ENCODE measurements at regions not wholly inside any gene's neighbourhood (a gene's known extent, or its start where the extent isn't known, plus 50 kb on each side); places are given as distances from the start of the nearest gene placed in this dataset.

- H3K36me3 ChIP-seq (ENCODE audit: insufficient read depth): no peaks in the 10 kb centered on the region
- no peak overlapping the region for H3K4me3 ChIP-seq (ENCODE audit: low read depth, low read length)
- no peaks in the 10 kb centered on the region for H3K4me1 ChIP-seq (ENCODE audit: insufficient read depth)
- no peak overlapping the region for H3K27ac ChIP-seq (ENCODE audit: low read depth)
- no peak for DNase-seq (ENCODE audit: extremely low spot score)
- whole genome bisulfite sequencing: 27% methylated on average over 6 of the region's 6 CpGs
Measured at GRCh38 chr5:165305596-165305995, 1800.2 kb downstream of the MAT2B start.

- H3K36me3 ChIP-seq (ENCODE audit: insufficient read depth): no peaks in the 10 kb centered on the region
- H3K4me3 ChIP-seq (ENCODE audit: low read depth, low read length): no peak overlapping the region
- H3K27ac ChIP-seq (ENCODE audit: low read depth): no peak overlapping the region
- 88% methylated on average over 3 of the region's 3 CpGs for WGBS
- no peak for DNase-seq (ENCODE audit: extremely low spot score)
- no peaks in the 10 kb centered on the region for H3K4me1 ChIP-seq (ENCODE audit: insufficient read depth)
Measured at GRCh38 chr5:165309446-165309845, 1804.0 kb downstream of the MAT2B start.

GRCh38 chr5:165310031-165310430 is 1804.6 kb downstream of the MAT2B start:
- Histone ChIP-seq H3K4me1 (ENCODE audit: insufficient read depth) (no peaks in the 10 kb centered on the region), H3K36me3 (ENCODE audit: insufficient read depth) (no peaks in the 10 kb centered on the region), H3K27ac (ENCODE audit: low read depth) (no peak overlapping the region), H3K4me3 (ENCODE audit: low read depth, low read length) (no peak overlapping the region)
- DNase-seq (ENCODE audit: extremely low spot score): no peak
- 93% methylated on average over 2 of the region's 2 CpGs for WGBS

- H3K4me3 ChIP-seq (ENCODE audit: low read depth, low read length): no peak overlapping the region
- H3K36me3 ChIP-seq (ENCODE audit: insufficient read depth): no peaks in the 10 kb centered on the region
- no peak overlapping the region for H3K27ac ChIP-seq (ENCODE audit: low read depth)
- WGBS: 46% methylated on average over 4 of the region's 4 CpGs
- DNase-seq (ENCODE audit: extremely low spot score): no peak
- no peaks in the 10 kb centered on the region for H3K4me1 ChIP-seq (ENCODE audit: insufficient read depth)
Measured at GRCh38 chr5:165321912-165322311, 1816.5 kb downstream of the MAT2B start.

- Histone ChIP-seq H3K4me3 (ENCODE audit: low read depth, low read length) (no peak overlapping the region), H3K4me1 (ENCODE audit: insufficient read depth) (no peaks in the 10 kb centered on the region), H3K27ac (ENCODE audit: low read depth) (no peak overlapping the region), H3K36me3 (ENCODE audit: insufficient read depth) (no peaks in the 10 kb centered on the region)
- WGBS: 93% methylated on average over 1 of the region's 1 CpG
- no peak for DNase-seq (ENCODE audit: extremely low spot score)
Measured at GRCh38 chr5:165325221-165325620, 1819.8 kb downstream of the MAT2B start.

GRCh38 chr5:165327631-165328030 is 1822.2 kb downstream of the MAT2B start:
- H3K36me3 ChIP-seq (ENCODE audit: insufficient read depth): no peaks in the 10 kb centered on the region
- no peak for DNase-seq (ENCODE audit: extremely low spot score)
- H3K27ac ChIP-seq (ENCODE audit: low read depth): no peak overlapping the region
- no peak overlapping the region for H3K4me3 ChIP-seq (ENCODE audit: low read depth, low read length)
- H3K4me1 ChIP-seq (ENCODE audit: insufficient read depth): no peaks in the 10 kb centered on the region
- WGBS: 96% methylated on average over 2 of the region's 2 CpGs

- H3K4me1 ChIP-seq (ENCODE audit: insufficient read depth): no peaks in the 10 kb centered on the region
- H3K4me3 ChIP-seq (ENCODE audit: low read depth, low read length): no peak overlapping the region
- H3K36me3 ChIP-seq (ENCODE audit: insufficient read depth): no peaks in the 10 kb centered on the region
- no peak overlapping the region for H3K27ac ChIP-seq (ENCODE audit: low read depth)
- no peak for DNase-seq (ENCODE audit: extremely low spot score)
Measured at GRCh38 chr5:165328846-165329245, 1823.4 kb downstream of the MAT2B start.

- WGBS: 96% methylated on average over 3 of the region's 3 CpGs
Measured at GRCh38 chr5:165333623-165334022, 1828.2 kb downstream of the MAT2B start.

GRCh38 chr5:165334201-165334600 is 1828.8 kb downstream of the MAT2B start:
- Histone ChIP-seq H3K4me1 (ENCODE audit: insufficient read depth) (no peaks in the 10 kb centered on the region), H3K4me3 (ENCODE audit: low read depth, low read length) (no peak overlapping the region), H3K36me3 (ENCODE audit: insufficient read depth) (no peaks in the 10 kb centered on the region), H3K27ac (ENCODE audit: low read depth) (no peak overlapping the region)
- WGBS: 75% methylated on average over 2 of the region's 2 CpGs
- no peak for DNase-seq (ENCODE audit: extremely low spot score)

More at GRCh38 chr5:165333623-165334022, 1828.2 kb downstream of the MAT2B start:
- no peaks in the 10 kb centered on the region for H3K36me3 ChIP-seq (ENCODE audit: insufficient read depth)
- H3K27ac ChIP-seq (ENCODE audit: low read depth): no peak overlapping the region
- no peaks in the 10 kb centered on the region for H3K4me1 ChIP-seq (ENCODE audit: insufficient read depth)
- no peak overlapping the region for H3K4me3 ChIP-seq (ENCODE audit: low read depth, low read length)
- DNase-seq (ENCODE audit: extremely low spot score): no peak

GRCh38 chr5:165349735-165350134 is 1844.3 kb downstream of the MAT2B start:
- DNase-seq (ENCODE audit: extremely low spot score): no peak
- Histone ChIP-seq H3K4me1 (ENCODE audit: insufficient read depth) (no peaks in the 10 kb centered on the region), H3K4me3 (ENCODE audit: low read depth, low read length) (no peak overlapping the region), H3K27ac (ENCODE audit: low read depth) (no peak overlapping the region), H3K36me3 (ENCODE audit: insufficient read depth) (no peaks in the 10 kb centered on the region)
- WGBS: 80% methylated on average over 1 of the region's 1 CpG

GRCh38 chr5:165351342-165351741 is 1845.9 kb downstream of the MAT2B start:
- WGBS: 90% methylated on average over 5 of the region's 5 CpGs
- H3K27ac ChIP-seq (ENCODE audit: low read depth): no peak overlapping the region
- DNase-seq (ENCODE audit: extremely low spot score): no peak

GRCh38 chr5:165360366-165360765 is 1854.9 kb downstream of the MAT2B start:
- WGBS: 72% methylated on average over 4 of the region's 4 CpGs
- Histone ChIP-seq H3K36me3 (ENCODE audit: insufficient read depth) (no peaks in the 10 kb centered on the region), H3K4me3 (ENCODE audit: low read depth, low read length) (no peak overlapping the region), H3K4me1 (ENCODE audit: insufficient read depth) (no peaks in the 10 kb centered on the region), H3K27ac (ENCODE audit: low read depth) (no peak overlapping the region)
- no peak for DNase-seq (ENCODE audit: extremely low spot score)

More at GRCh38 chr5:165351342-165351741, 1845.9 kb downstream of the MAT2B start:
- H3K4me3 ChIP-seq (ENCODE audit: low read depth, low read length): no peak overlapping the region
- H3K36me3 ChIP-seq (ENCODE audit: insufficient read depth): no peaks in the 10 kb centered on the region
- no peaks in the 10 kb centered on the region for H3K4me1 ChIP-seq (ENCODE audit: insufficient read depth)

- H3K4me1 ChIP-seq (ENCODE audit: insufficient read depth): no peaks in the 10 kb centered on the region
- no peak for DNase-seq (ENCODE audit: extremely low spot score)
- H3K36me3 ChIP-seq (ENCODE audit: insufficient read depth): no peaks in the 10 kb centered on the region
- WGBS: 67% methylated on average over 9 of the region's 9 CpGs
- H3K27ac ChIP-seq (ENCODE audit: low read depth): no peak overlapping the region
- H3K4me3 ChIP-seq (ENCODE audit: low read depth, low read length): no peak overlapping the region
Measured at GRCh38 chr5:165360784-165361542, 1855.5 kb downstream of the MAT2B start.

GRCh38 chr5:165370233-165370632 is 1864.8 kb downstream of the MAT2B start:
- H3K4me1 ChIP-seq (ENCODE audit: insufficient read depth): no peaks in the 10 kb centered on the region
- H3K36me3 ChIP-seq (ENCODE audit: insufficient read depth): no peaks in the 10 kb centered on the region
- WGBS: 89% methylated on average over 4 of the region's 4 CpGs
- H3K4me3 ChIP-seq (ENCODE audit: low read depth, low read length): no peak overlapping the region
- H3K27ac ChIP-seq (ENCODE audit: low read depth): no peak overlapping the region
- DNase-seq (ENCODE audit: extremely low spot score): no peak

GRCh38 chr5:165370794-165371193 is 1865.4 kb downstream of the MAT2B start:
- no peaks in the 10 kb centered on the region for H3K36me3 ChIP-seq (ENCODE audit: insufficient read depth)

More at GRCh38 chr5:165370794-165371193, 1865.4 kb downstream of the MAT2B start:
- no peak for DNase-seq (ENCODE audit: extremely low spot score)
- 86% methylated on average over 1 of the region's 1 CpG for WGBS
- no peaks in the 10 kb centered on the region for H3K4me1 ChIP-seq (ENCODE audit: insufficient read depth)
- H3K27ac ChIP-seq (ENCODE audit: low read depth): no peak overlapping the region
- no peak overlapping the region for H3K4me3 ChIP-seq (ENCODE audit: low read depth, low read length)
